ENCODE measurements at regions not wholly inside any gene's neighbourhood (a gene's known extent, or its start where the extent isn't known, plus 50 kb on each side); places are given as distances from the start of the nearest gene placed in this dataset.
"Not testable (repeated sequence)": the region's sequence is repeated elsewhere in the genome, so short reads cannot be mapped to it uniquely, and the experiment has no call there.

GRCh38 chrX:53768865-53769264, 82.3 kb upstream of the HUWE1 start:
- H3K4me3 ChIP-seq, result no peak overlapping the region
- no peaks in the 10 kb centered on the region for H3K4me1 ChIP-seq
- no peak for ATAC-seq
- H3K27ac ChIP-seq, result no peak overlapping the region
- TF ChIP-seq CTCF (IDR thresholded peaks at IDR 0.05), result no peak
- H3K36me3 ChIP-seq, result no peaks in the 10 kb centered on the region
- intact Hi-C loops (cut with DNase I), result no loop called here
- H3K27me3 ChIP-seq (ENCODE audit: low read depth), result no peaks in the 10 kb centered on the region
- DNase-seq, result no peak
- H3K9me3 ChIP-seq, result no peaks in the 10 kb centered on the region

GRCh38 chrX:53768451-53768850, 81.9 kb upstream of the HUWE1 start:
- ATAC-seq (no peak), DNase-seq (no peak)
- no peak overlapping the region for H3K27ac ChIP-seq
- no peaks in the 10 kb centered on the region for H3K27me3 ChIP-seq (ENCODE audit: low read depth)
- H3K4me3 ChIP-seq, result no peak overlapping the region
- TF ChIP-seq CTCF (IDR thresholded peaks at IDR 0.05), result no peak
- intact Hi-C loops (cut with DNase I), result no loop called here
- no peaks in the 10 kb centered on the region for H3K9me3 ChIP-seq
- H3K4me1 ChIP-seq, result no peaks in the 10 kb centered on the region
- no peaks in the 10 kb centered on the region for H3K36me3 ChIP-seq

DNA sequence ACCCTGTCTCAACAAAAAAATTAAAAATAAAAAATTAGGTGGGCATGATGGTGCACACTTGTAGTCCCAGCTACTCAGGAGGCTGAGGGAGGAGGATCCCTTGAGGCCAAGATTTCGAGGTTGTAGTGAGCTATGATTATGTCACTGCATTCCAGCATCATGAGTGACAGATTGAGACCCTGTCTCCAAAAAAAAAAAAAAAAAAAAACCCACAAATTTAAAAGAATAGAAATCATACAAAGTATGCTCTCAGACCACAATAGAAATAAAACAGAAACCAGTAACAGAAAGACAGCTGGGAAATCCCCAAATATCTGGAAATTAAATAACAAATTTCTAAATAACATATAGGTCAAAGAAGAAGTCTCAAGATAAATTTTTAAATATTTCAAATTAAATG, 81.0 kb upstream of the HUWE1 start:
- H3K27ac ChIP-seq, result no peak overlapping the region
- no peaks in the 10 kb centered on the region for H3K4me1 ChIP-seq
- no peak overlapping the region for H3K4me3 ChIP-seq
- H3K27me3 ChIP-seq (ENCODE audit: low read depth), result no peaks in the 10 kb centered on the region
- DNase-seq (no peak), ATAC-seq (no peak)
- intact Hi-C loops (cut with DNase I), result no loop called here
- H3K36me3 ChIP-seq, result no peaks in the 10 kb centered on the region
- no peak for TF ChIP-seq CTCF (IDR thresholded peaks at IDR 0.05)
- no peaks in the 10 kb centered on the region for H3K9me3 ChIP-seq

- intact Hi-C loops (cut with DNase I); H3K27me3 ChIP-seq (ENCODE audit: low read depth); H3K4me1 ChIP-seq; H3K36me3 ChIP-seq; ATAC-seq; H3K4me3 ChIP-seq; H3K9me3 ChIP-seq; DNase-seq; H3K27ac ChIP-seq: not testable (repeated sequence)
These were observed 70.7 kb upstream of the HUWE1 start for GRCh38 chrX:53757181-53757580.

DNA sequence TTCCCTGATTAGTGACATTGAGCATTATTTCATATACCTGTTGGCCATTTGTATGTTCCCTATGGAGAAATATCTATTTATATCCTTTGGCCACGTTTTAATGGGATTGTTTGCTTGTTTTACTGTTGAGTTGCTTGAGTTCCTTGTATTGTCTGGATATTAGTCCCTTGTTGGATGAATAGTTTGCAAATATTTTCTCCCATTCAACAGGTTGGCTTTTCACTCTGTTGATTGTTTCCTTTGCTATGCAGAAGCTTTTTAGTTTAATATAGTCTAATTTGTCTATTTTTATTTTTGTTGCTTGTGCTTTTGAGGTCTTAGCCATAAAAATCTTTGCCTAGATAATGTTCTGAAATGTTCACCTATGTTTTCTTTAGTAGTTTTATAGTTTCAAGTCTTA, 60.2 kb upstream of the HUWE1 start:
- TF ChIP-seq CTCF (IDR thresholded peaks at IDR 0.05), result no peak
- H3K9me3 ChIP-seq, result no peaks in the 10 kb centered on the region
- intact Hi-C loops (cut with DNase I), result no loop called here
- H3K4me3 ChIP-seq, result no peak overlapping the region
- no peaks in the 10 kb centered on the region for H3K27me3 ChIP-seq (ENCODE audit: low read depth)
- H3K4me1 ChIP-seq, result no peaks in the 10 kb centered on the region
- ATAC-seq (no peak), DNase-seq (no peak)
- H3K36me3 ChIP-seq, result no peaks in the 10 kb centered on the region
- H3K27ac ChIP-seq, result no peak overlapping the region

DNA sequence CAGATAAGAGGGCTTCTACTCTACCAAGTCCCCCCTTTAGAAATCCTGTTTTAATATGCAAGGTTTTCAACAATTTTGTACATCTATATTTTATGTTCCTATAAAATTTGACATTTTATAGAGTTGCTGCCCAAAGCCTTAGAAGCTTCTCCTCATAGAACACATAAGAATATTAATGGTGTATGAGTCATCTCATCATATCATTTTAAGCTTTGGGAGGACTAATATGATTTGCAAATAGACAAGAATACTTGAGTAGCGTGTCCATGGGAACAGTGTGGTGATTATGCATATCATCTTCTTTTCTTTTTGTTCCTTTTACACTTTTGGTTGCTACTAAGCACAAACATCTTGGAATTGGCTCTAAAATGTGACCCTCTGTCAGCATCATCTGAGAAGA, 56.7 kb upstream of the HUWE1 start:
- no peak for ATAC-seq
- Histone ChIP-seq H3K9me3 (no peaks in the 10 kb centered on the region), H3K27me3 (ENCODE audit: low read depth) (no peaks in the 10 kb centered on the region), H3K27ac (no peak overlapping the region), H3K36me3 (no peaks in the 10 kb centered on the region), H3K4me3 (no peak overlapping the region), H3K4me1 (no peaks in the 10 kb centered on the region)
- no peak for DNase-seq
- no peak for TF ChIP-seq CTCF (IDR thresholded peaks at IDR 0.05)
- intact Hi-C loops (cut with DNase I), result no loop called here
